NOMO-1 (cell line): ENCODE measurements at regions not wholly inside any gene's neighbourhood (a gene's known extent, or its start where the extent isn't known, plus 50 kb on each side); places are given as distances from the start of the nearest gene placed in this dataset.
"Not testable (repeated sequence)": the region's sequence is repeated elsewhere in the genome, so short reads cannot be mapped to it uniquely, and the experiment has no call there.

ENCODE experiments used
- DNase-seq, 2 experiments: peaks; one replicate each; lab custom pipeline; 2025; ENCODE audit not compliant: unreplicated experiment in 2 of 2; lab: John Stamatoyannopoulos, UW

GRCh38 chr10:61023053-61023452, 79.1 kb upstream of the RHOBTB1 start:
- DNase-seq: no peak

- DNase-seq: no peak
Observed at GRCh38 chr10:61021926-61022325, 77.9 kb upstream of the RHOBTB1 start.

GRCh38 chr10:61020420-61021158, 76.6 kb upstream of the RHOBTB1 start:
- DNase-seq: no peak

GRCh38 chr10:61018146-61018545, 74.2 kb upstream of the RHOBTB1 start:
- no peak for DNase-seq

GRCh38 chr10:61016630-61017029, 72.6 kb upstream of the RHOBTB1 start:
- no peak for DNase-seq

GRCh38 chr10:61016007-61016406, 72.0 kb upstream of the RHOBTB1 start:
- DNase-seq: no peak

GRCh38 chr10:61010863-61011262, 66.9 kb upstream of the RHOBTB1 start:
- DNase-seq: no peak

- not testable (repeated sequence) for DNase-seq
Observed at GRCh38 chr10:61003069-61003468, 59.1 kb upstream of the RHOBTB1 start.

- DNase-seq: no peak
Observed at GRCh38 chr10:61001731-61002122, 57.7 kb upstream of the RHOBTB1 start.

- DNase-seq: no peak
Observed at GRCh38 chr10:61000769-61001730, 57.1 kb upstream of the RHOBTB1 start.

GRCh38 chr10:60998932-60999331, 54.9 kb upstream of the RHOBTB1 start:
- no peak for DNase-seq

- no peak for DNase-seq
Observed at GRCh38 chr10:60994128-60994527, 50.1 kb upstream of the RHOBTB1 start.
